H9 (cell line): ENCODE measurements at regions not wholly inside any gene's neighbourhood (a gene's known extent, or its start where the extent isn't known, plus 50 kb on each side); places are given as distances from the start of the nearest gene placed in this dataset.

Experiments used
- DNase-seq: peaks from one replicate; pipeline ENCODE4 v3.0.0-alpha.2; 2017
- H2AFZ ChIP-seq: one replicate; pipeline ENCODE4 v1.6.1; 2013; ENCODE audit warnings: mild to moderate bottlenecking, low read length, control low read depth, moderate library complexity
- H2AK5ac ChIP-seq: 2 replicates; pipeline ENCODE4 v1.6.1; 2013; ENCODE audit warnings: low read length, control low read depth, mixed read lengths; ENCODE audit not compliant: insufficient read length
- H2BK120ac ChIP-seq: one replicate; pipeline ENCODE4 v1.6.1; 2013; ENCODE audit warnings: low read depth, mild to moderate bottlenecking, low read length, control low read depth, inconsistent platforms; ENCODE audit not compliant: poor library complexity, severe bottlenecking
- H2BK12ac ChIP-seq: 2 replicates; pipeline ENCODE4 v1.6.1; 2013; ENCODE audit warnings: low read length, control low read depth, mixed read lengths, low read depth; ENCODE audit not compliant: insufficient read length
- H2BK15ac ChIP-seq: 2 replicates; pipeline ENCODE4 v1.6.1; 2013; ENCODE audit warnings: low read depth, low read length, control low read depth
- H2BK20ac ChIP-seq: one replicate; pipeline ENCODE4 v1.6.1; 2013; ENCODE audit warnings: low read depth, mild to moderate bottlenecking, low read length, control low read depth, inconsistent platforms; ENCODE audit not compliant: poor library complexity, severe bottlenecking
- H2BK5ac ChIP-seq: 2 replicates; pipeline ENCODE4 v1.6.1; 2013; ENCODE audit warnings: low read length, control low read depth, mixed read lengths; ENCODE audit not compliant: insufficient read length
- H3K14ac ChIP-seq: 2 replicates; pipeline ENCODE4 v1.6.1; 2013; ENCODE audit warnings: low read length, control low read depth; ENCODE audit not compliant: insufficient read depth
- H3K18ac ChIP-seq: 2 replicates; pipeline ENCODE4 v1.6.1; 2013; ENCODE audit warnings: low read depth, mild to moderate bottlenecking, mixed read lengths, low read length, control low read depth; ENCODE audit not compliant: insufficient read length
- H3K23ac ChIP-seq: 2 replicates; pipeline ENCODE4 v1.6.1; 2013; ENCODE audit warnings: low read length, control low read depth, mixed read lengths, low read depth; ENCODE audit not compliant: insufficient read length
- H3K23me2 ChIP-seq: 2 replicates; pipeline ENCODE4 v1.6.1; 2013; ENCODE audit warnings: low read depth, mild to moderate bottlenecking, mixed read lengths, low read length, control low read depth; ENCODE audit not compliant: insufficient read length, poor library complexity, severe bottlenecking
- H3K27ac ChIP-seq: 2 replicates; pipeline ENCODE4 v1.5.1; 2013; ENCODE audit warnings: low read length, control low read depth, mixed read lengths, low read depth; ENCODE audit not compliant: insufficient read length
- H3K27me3 ChIP-seq: 2 replicates; pipeline ENCODE4 v1.6.1; 2013; ENCODE audit warnings: low read length, control low read depth, inconsistent platforms; ENCODE audit not compliant: insufficient read depth
- H3K4ac ChIP-seq: 2 replicates; pipeline ENCODE4 v1.6.1; 2013; ENCODE audit warnings: low read depth, mild to moderate bottlenecking, control low read depth, inconsistent platforms, low read length, moderate library complexity
- H3K4me1 ChIP-seq: 2 replicates; pipeline ENCODE4 v1.6.1; 2013; ENCODE audit warnings: low read length, control low read depth, inconsistent platforms; ENCODE audit not compliant: insufficient read depth
- H3K4me2 ChIP-seq: 2 replicates; pipeline ENCODE4 v1.6.1; 2013; ENCODE audit warnings: low read length, control low read depth, mixed read lengths; ENCODE audit not compliant: insufficient read length, insufficient read depth
- H3K56ac ChIP-seq: 2 replicates; pipeline ENCODE4 v1.6.1; 2013; ENCODE audit warnings: low read depth, mild to moderate bottlenecking, mixed read lengths, low read length, control low read depth; ENCODE audit not compliant: insufficient read length
- H3K79me1 ChIP-seq: 2 replicates; pipeline ENCODE4 v1.6.1; 2013; ENCODE audit warnings: low read depth, mild to moderate bottlenecking, moderate library complexity, low read length, control low read depth, inconsistent platforms; ENCODE audit not compliant: insufficient read depth, poor library complexity, severe bottlenecking
- H3K79me2 ChIP-seq: 2 replicates; pipeline ENCODE4 v1.6.1; 2013; ENCODE audit warnings: low read length, control low read depth, inconsistent platforms; ENCODE audit not compliant: insufficient read depth
- H3K9ac ChIP-seq: 2 replicates; pipeline ENCODE4 v1.6.1; 2013; ENCODE audit warnings: low read length, control low read depth, mixed read lengths; ENCODE audit not compliant: insufficient read length; ENCODE audit errors: extremely low read depth
- H3K9me3 ChIP-seq: one replicate; pipeline ENCODE4 v1.6.1; 2013; ENCODE audit warnings: low read depth, low read length, inconsistent platforms; ENCODE audit not compliant: control insufficient read depth
- H3T11ph ChIP-seq: one replicate; pipeline ENCODE4 v1.6.1; 2013; ENCODE audit warnings: mild to moderate bottlenecking, low read length, control low read depth, inconsistent platforms
- H4K20me1 ChIP-seq: one replicate; pipeline ENCODE4 v1.6.1; 2013; ENCODE audit not compliant: control insufficient read depth, insufficient read length, insufficient read depth
- H4K5ac ChIP-seq: 2 replicates; pipeline ENCODE4 v1.6.1; 2013; ENCODE audit warnings: low read depth, mild to moderate bottlenecking, mixed read lengths, low read length, control low read depth; ENCODE audit not compliant: insufficient read length
- H4K8ac ChIP-seq: replicated peaks from 2 replicates; pipeline ENCODE4 v1.6.1; 2013; ENCODE audit warnings: low read length, control low read depth, mixed read lengths, low read depth; ENCODE audit not compliant: insufficient read length
- H4K91ac ChIP-seq: 2 replicates; pipeline ENCODE4 v1.6.1; 2013; ENCODE audit warnings: low read depth, mild to moderate bottlenecking, moderate library complexity, mixed read lengths, low read length, control low read depth; ENCODE audit not compliant: insufficient read length
- H3K27ac Mint-ChIP-seq, 3 experiments: 2 replicates in 2 of 3; 3 replicates in 1 of 3; pipeline ENCODE4 v1.8.0; 2020 to 2021; ENCODE audit warnings: mixed read lengths in 3 of 3, mild to moderate bottlenecking in 1 of 3, moderate library complexity in 1 of 3
- H3K27me3 Mint-ChIP-seq: 2 replicates; pipeline ENCODE4 v1.8.0; 2021; ENCODE audit warnings: low read depth, mild to moderate bottlenecking, moderate library complexity, mixed read lengths
- H3K36me3 Mint-ChIP-seq, 3 experiments: 2 replicates in 2 of 3; 3 replicates in 1 of 3; pipeline ENCODE4 v1.8.0; 2020 to 2021; ENCODE audit warnings: low read depth in 3 of 3, mixed read lengths in 3 of 3; ENCODE audit not compliant: insufficient read depth in 1 of 3
- H3K4me1 Mint-ChIP-seq, 2 experiments: 2 replicates each; pipeline ENCODE4 v1.8.0; 2020; ENCODE audit warnings: mixed read lengths in 2 of 2
- H3K4me3 Mint-ChIP-seq, 2 experiments: 2 replicates in 1 of 2; 3 replicates in 1 of 2; pipeline ENCODE4 v1.8.0; 2020 to 2021; ENCODE audit warnings: mild to moderate bottlenecking in 2 of 2, mixed read lengths in 2 of 2, moderate library complexity in 1 of 2
- H3K9me3 Mint-ChIP-seq, 2 experiments: 2 replicates in 1 of 2; 3 replicates in 1 of 2; pipeline ENCODE4 v1.8.0; 2020; ENCODE audit warnings: mild to moderate bottlenecking in 2 of 2, mixed read lengths in 2 of 2, moderate library complexity in 1 of 2
- WGBS: extraction: QIAGEN DNeasy Blood & Tissue Kit; methylation state at CpG from one replicate; pipeline ENCODE4 v1.1.7; 2013; ENCODE audit warnings: missing lambda C conversion rate, low lambda C conversion rate, mixed read lengths; ENCODE audit not compliant: insufficient read length; ENCODE audit errors: extremely low coverage; 5-methylcytosine and 5-hydroxymethylcytosine counted together
- TF ChIP-seq, protein P1 (sequence below): fragments of 200-600 bp; sonication (generic); conservative IDR thresholded peaks from 3 replicates; pipeline ENCODE4 v1.8.0; 2021; ENCODE audit warnings: antibody characterized with exemption, mild to moderate bottlenecking

DNA sequence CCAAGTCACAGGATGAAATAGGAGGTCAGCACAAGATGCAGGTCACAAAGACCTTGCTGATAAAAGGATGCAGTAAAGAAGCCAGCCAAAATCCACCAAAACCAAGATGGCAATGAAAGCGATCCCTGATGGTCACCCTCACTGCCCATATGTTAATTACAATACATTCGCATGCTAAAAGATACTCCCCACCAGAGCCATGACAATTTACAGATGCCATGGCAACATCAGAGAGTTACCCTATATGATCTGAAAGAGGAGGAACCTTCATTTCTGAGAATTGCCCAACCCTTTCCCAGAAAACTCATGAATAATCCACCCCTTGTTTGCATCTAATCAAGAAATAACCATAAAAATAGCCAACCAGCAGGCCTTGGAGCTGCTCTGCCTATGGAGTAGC, 709.8 kb downstream of the METTL4 start:
- no peak overlapping the region for H2BK12ac ChIP-seq
- no peak overlapping the region for H2BK120ac ChIP-seq
- no peaks in the 10 kb centered on the region for H3K79me2 ChIP-seq
- no peaks in the 10 kb centered on the region for H3K79me1 ChIP-seq
- no peak overlapping the region for H3K9ac ChIP-seq
- no CpG with 5 or more reads among the region's 2 CpGs for WGBS
- Mint-ChIP-seq H3K27ac (no peak overlapping the region), H3K4me1 (peaks cover 8% of the 10 kb centered on the region in 2 experiments), H3K27me3 (no peaks in the 10 kb centered on the region; the same call in none of the 2 replicates), H3K9me3 (peaks cover 12 to 14% of the 10 kb centered on the region in 2 experiments), H3K36me3 (peaks cover 0 to 4% (median 2%) of the 10 kb centered on the region in 3 experiments; a peak in 2 of 7 replicates), H3K4me3 (no peak overlapping the region)
- H4K20me1 ChIP-seq = no peaks in the 10 kb centered on the region
- no peak overlapping the region for H2AK5ac ChIP-seq
- H3K9me3 ChIP-seq = peaks cover 9% of the 10 kb centered on the region
- H4K8ac ChIP-seq = no peak overlapping the region
- TF ChIP-seq, protein P1, sequence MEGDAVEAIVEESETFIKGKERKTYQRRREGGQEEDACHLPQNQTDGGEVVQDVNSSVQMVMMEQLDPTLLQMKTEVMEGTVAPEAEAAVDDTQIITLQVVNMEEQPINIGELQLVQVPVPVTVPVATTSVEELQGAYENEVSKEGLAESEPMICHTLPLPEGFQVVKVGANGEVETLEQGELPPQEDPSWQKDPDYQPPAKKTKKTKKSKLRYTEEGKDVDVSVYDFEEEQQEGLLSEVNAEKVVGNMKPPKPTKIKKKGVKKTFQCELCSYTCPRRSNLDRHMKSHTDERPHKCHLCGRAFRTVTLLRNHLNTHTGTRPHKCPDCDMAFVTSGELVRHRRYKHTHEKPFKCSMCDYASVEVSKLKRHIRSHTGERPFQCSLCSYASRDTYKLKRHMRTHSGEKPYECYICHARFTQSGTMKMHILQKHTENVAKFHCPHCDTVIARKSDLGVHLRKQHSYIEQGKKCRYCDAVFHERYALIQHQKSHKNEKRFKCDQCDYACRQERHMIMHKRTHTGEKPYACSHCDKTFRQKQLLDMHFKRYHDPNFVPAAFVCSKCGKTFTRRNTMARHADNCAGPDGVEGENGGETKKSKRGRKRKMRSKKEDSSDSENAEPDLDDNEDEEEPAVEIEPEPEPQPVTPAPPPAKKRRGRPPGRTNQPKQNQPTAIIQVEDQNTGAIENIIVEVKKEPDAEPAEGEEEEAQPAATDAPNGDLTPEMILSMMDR = no peak
- no peaks in the 10 kb centered on the region for H3K27me3 ChIP-seq
- no peak overlapping the region for H4K5ac ChIP-seq
- no peak overlapping the region for H3K18ac ChIP-seq
- no peaks in the 10 kb centered on the region for H3K23me2 ChIP-seq
- H2BK20ac ChIP-seq = no peak overlapping the region
- H3K56ac ChIP-seq = no peak overlapping the region
- H3K14ac ChIP-seq = no peak overlapping the region
- H3K27ac ChIP-seq = no peak overlapping the region
- H3K4me2 ChIP-seq = no peak overlapping the region
- no peaks in the 10 kb centered on the region for H3K4me1 ChIP-seq
- no peak overlapping the region for H2AFZ ChIP-seq
- H3T11ph ChIP-seq = no peak overlapping the region
- H2BK5ac ChIP-seq = no peak overlapping the region
- H4K91ac ChIP-seq = no peak overlapping the region
- H3K23ac ChIP-seq = no peak overlapping the region
- DNase-seq = no peak
- H3K4ac ChIP-seq = no peak overlapping the region
- H2BK15ac ChIP-seq = no peak overlapping the region
